ENCODE measurements at regions not wholly inside any gene's neighbourhood (a gene's known extent, or its start where the extent isn't known, plus 50 kb on each side); places are given as distances from the start of the nearest gene placed in this dataset.

DNA sequence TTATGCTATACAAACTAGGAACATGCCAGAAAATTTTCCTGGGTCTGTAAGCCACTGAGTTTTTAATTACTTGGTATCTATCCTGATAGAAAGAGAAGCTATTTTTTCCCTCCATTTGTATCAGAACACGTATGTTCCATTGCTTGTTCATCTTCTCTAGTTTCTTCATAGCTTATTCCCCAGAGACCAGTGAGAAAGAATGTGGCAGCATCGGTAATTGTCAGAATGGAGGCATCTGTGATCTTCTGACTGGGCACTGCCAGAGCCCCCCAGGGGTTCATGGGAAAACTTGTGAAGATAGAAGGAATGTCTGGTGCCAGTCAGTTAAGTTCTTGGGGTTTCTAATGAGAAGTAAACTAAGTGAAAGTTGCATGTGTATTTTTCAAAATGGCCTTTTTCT is 720.2 kb upstream of the GOLIM4 start:
- TF ChIP-seq, protein P1, sequence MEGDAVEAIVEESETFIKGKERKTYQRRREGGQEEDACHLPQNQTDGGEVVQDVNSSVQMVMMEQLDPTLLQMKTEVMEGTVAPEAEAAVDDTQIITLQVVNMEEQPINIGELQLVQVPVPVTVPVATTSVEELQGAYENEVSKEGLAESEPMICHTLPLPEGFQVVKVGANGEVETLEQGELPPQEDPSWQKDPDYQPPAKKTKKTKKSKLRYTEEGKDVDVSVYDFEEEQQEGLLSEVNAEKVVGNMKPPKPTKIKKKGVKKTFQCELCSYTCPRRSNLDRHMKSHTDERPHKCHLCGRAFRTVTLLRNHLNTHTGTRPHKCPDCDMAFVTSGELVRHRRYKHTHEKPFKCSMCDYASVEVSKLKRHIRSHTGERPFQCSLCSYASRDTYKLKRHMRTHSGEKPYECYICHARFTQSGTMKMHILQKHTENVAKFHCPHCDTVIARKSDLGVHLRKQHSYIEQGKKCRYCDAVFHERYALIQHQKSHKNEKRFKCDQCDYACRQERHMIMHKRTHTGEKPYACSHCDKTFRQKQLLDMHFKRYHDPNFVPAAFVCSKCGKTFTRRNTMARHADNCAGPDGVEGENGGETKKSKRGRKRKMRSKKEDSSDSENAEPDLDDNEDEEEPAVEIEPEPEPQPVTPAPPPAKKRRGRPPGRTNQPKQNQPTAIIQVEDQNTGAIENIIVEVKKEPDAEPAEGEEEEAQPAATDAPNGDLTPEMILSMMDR (conservative IDR thresholded peaks at IDR 0.05; ENCODE audit: control insufficient read depth, insufficient read depth, low read depth, low read length): no peak
- DNase-seq (ENCODE audit: low read depth): no peak
- H3K4me3 ChIP-seq (ENCODE audit: control insufficient read depth, low read depth, low read length): no peak overlapping the region

DNA sequence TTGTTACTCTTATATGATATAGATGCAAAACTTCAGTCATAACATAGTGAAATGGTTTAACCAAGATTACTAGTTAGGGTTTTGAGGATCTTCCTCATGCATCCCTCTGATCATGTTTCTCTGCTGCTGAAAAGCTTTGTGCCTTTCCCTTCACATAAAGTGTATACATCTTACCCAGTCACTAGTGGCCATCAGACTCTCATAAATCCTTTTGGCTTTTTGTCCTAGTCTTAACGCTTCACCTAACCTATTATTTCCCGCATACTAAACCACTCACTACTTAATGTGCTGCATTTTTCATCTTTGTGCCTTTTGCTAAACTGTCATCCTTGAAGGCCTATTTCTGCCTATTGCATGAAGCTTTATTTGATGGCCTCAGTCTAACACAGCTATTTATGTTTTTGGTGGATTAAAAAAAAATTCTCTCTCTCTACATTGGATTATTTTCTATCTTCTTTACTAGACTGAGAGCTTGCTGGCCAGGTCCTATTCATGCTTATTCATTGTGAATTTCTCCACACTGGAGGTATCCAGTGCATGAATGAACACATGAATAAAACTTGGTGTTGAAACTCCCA is 717.6 kb upstream of the GOLIM4 start:
- no peak overlapping the region for H3K4me3 ChIP-seq (ENCODE audit: control insufficient read depth, low read depth, low read length)
- DNase-seq (ENCODE audit: low read depth): no peak
- TF ChIP-seq, protein P1 (conservative IDR thresholded peaks at IDR 0.05; ENCODE audit: control insufficient read depth, insufficient read depth, low read depth, low read length): no peak

DNA sequence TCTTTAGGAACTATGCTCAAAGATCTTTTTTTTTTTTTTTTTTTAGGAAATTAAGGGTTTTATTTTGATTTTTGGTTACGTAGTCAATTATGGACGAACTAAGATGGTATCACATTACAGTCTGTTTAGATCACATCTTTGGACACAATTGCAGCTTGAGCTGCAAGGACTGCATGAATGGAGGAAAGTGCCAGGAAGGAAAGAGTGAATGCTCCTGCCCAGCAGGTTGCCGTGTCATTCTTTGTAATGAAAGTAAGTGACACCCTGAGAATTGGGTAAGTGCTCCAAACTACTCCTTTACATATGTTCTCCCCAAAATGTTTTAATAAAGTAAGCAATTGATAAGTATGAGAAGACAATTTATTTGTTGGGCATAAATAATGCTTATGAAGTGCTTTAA is 716.5 kb upstream of the GOLIM4 start:
- TF ChIP-seq, protein P1 (conservative IDR thresholded peaks at IDR 0.05; ENCODE audit: control insufficient read depth, insufficient read depth, low read depth, low read length): no peak
- no peak overlapping the region for H3K4me3 ChIP-seq (ENCODE audit: control insufficient read depth, low read depth, low read length)
- no peak for DNase-seq (ENCODE audit: low read depth)

DNA sequence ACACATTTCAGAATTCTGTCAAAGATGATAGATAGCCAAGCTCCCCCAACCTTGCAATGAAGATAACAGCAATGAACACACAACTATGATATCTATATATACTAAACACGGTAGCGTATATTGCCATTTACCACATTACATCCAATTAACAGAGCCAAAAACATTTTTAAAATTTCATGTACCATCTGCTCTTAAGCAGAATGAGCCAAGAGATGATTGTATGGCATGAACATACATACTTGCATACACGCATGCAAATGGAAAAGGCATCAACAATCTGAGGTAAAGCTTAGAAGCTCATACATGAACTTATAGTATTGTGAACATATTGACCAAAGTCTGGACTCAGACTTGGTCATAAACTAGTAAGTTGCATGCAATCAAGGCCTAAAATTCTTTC is 712.9 kb upstream of the GOLIM4 start:
- no peak for DNase-seq (ENCODE audit: low read depth)
- TF ChIP-seq, protein P1 (conservative IDR thresholded peaks at IDR 0.05; ENCODE audit: control insufficient read depth, insufficient read depth, low read depth, low read length): no peak
- H3K4me3 ChIP-seq (ENCODE audit: control insufficient read depth, low read depth, low read length): no peak overlapping the region

DNA sequence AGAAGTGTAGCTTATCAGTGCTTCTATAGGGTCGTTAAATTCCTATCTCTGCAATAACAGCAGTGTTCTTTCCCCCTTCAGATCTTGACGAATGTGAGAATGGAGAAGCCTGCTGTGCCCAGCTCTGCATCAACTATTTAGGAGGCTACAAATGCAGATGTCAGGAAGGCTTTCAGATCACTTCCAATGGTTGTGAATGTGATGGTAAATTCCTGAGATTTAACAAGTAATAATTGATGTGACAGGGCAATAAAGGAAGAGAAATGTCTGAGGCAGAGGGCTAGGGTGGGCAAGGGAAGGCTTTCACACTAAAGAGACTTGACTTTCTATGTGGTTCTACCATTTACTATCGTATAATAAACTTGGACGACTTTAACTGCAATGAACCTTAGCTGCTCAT is 711.7 kb upstream of the GOLIM4 start:
- H3K4me3 ChIP-seq (ENCODE audit: control insufficient read depth, low read depth, low read length): no peak overlapping the region
- DNase-seq (ENCODE audit: low read depth): no peak
- TF ChIP-seq, protein P1 (conservative IDR thresholded peaks at IDR 0.05; ENCODE audit: control insufficient read depth, insufficient read depth, low read depth, low read length): no peak

DNA sequence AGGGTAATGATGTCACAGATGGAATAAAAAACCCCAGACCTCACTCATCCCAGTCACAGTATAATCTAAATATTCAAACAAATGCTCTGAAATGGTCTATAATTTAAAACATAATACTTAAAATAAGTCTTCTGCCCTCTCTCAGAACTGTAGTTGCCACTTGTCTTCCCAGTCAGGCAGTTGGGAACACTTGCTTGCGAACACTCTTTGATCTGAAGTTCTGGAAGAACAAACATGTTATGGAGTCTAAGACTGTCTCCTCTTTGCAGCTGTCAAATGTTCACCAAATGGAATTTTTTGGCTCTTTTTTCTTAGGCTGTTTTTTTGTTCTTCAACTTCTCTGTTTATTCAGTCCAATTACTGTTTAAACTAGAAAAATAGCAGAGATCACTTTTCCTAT is 711.1 kb upstream of the GOLIM4 start:
- H3K4me3 ChIP-seq (ENCODE audit: control insufficient read depth, low read depth, low read length): no peak overlapping the region
- no peak for DNase-seq (ENCODE audit: low read depth)
- TF ChIP-seq, protein P1 (conservative IDR thresholded peaks at IDR 0.05; ENCODE audit: control insufficient read depth, insufficient read depth, low read depth, low read length): no peak

DNA sequence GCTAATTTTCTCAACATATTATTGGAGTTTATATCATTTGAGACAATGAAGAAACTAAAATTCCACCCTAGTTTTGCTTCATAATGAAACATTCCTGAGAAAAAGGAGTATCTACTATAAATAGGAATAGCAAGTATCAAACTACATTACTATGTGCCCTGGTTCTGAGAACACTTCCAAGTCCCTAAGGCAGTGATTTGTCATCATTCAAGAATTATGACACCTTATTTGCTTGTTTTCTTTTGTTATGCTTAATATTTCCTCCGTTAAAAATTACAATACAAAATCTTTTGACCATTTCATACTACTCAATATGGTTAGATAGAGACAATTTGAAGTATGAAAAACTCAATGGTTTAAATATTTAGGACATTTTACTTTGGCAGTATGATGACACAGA is 707.8 kb upstream of the GOLIM4 start:
- H3K4me3 ChIP-seq (ENCODE audit: control insufficient read depth, low read depth, low read length): no peak overlapping the region

More for the DNA sequence above, 707.8 kb upstream of the GOLIM4 start:
- TF ChIP-seq, protein P1 (conservative IDR thresholded peaks at IDR 0.05; ENCODE audit: control insufficient read depth, insufficient read depth, low read depth, low read length): no peak
- DNase-seq (ENCODE audit: low read depth): no peak

Measured in fibroblast of mammary gland (primary cell).